GM23248 (cell line): ENCODE measurements at regions not wholly inside any gene's neighbourhood (a gene's known extent, or its start where the extent isn't known, plus 50 kb on each side); places are given as distances from the start of the nearest gene placed in this dataset.

ENCODE experiments used
- DNase-seq: peaks from one replicate; pipeline ENCODE4 v3.0.0-alpha.2; 2015
- H2AFZ ChIP-seq: fragments of 200-600 bp; sonication (generic); 2 replicates; pipeline ENCODE4 v1.6.1; 2016; ENCODE audit warnings: antibody characterized with exemption
- H3F3A ChIP-seq: fragments of 200-600 bp; sonication (generic); 2 replicates; pipeline ENCODE4 v1.6.1; 2016; ENCODE audit warnings: mild to moderate bottlenecking, antibody characterized with exemption, mixed run types; ENCODE audit not compliant: insufficient read depth
- H3K27ac ChIP-seq: fragments of 200-600 bp; sonication (generic); 2 replicates; pipeline ENCODE4 v1.5.1; 2016; ENCODE audit warnings: mild to moderate bottlenecking
- H3K27me3 ChIP-seq: fragments of 200-600 bp; sonication (generic); replicated peaks from 2 replicates; pipeline ENCODE4 v1.6.1; 2016; ENCODE audit warnings: mild to moderate bottlenecking; ENCODE audit not compliant: insufficient read depth
- H3K36me3 ChIP-seq: fragments of 200-600 bp; sonication (generic); 2 replicates; pipeline ENCODE4 v1.6.1; 2016; ENCODE audit warnings: low read depth, mild to moderate bottlenecking
- H3K4me1 ChIP-seq: fragments of 200-600 bp; sonication (generic); 2 replicates; pipeline ENCODE4 v1.6.1; 2016; ENCODE audit warnings: mild to moderate bottlenecking; ENCODE audit not compliant: insufficient read depth
- H3K4me2 ChIP-seq: fragments of 200-600 bp; sonication (generic); one replicate; pipeline ENCODE4 v1.6.1; 2016; ENCODE audit warnings: mild to moderate bottlenecking; ENCODE audit not compliant: unreplicated experiment
- H3K4me3 ChIP-seq: fragments of 200-600 bp; sonication (generic); 2 replicates; pipeline ENCODE4 v1.5.1; 2016; ENCODE audit warnings: mild to moderate bottlenecking
- H3K79me2 ChIP-seq: fragments of 200-600 bp; sonication (generic); 2 replicates; pipeline ENCODE4 v1.6.1; 2016; ENCODE audit warnings: mild to moderate bottlenecking; ENCODE audit not compliant: insufficient read depth
- H3K9ac ChIP-seq: fragments of 200-600 bp; sonication (generic); 2 replicates; pipeline ENCODE4 v1.6.1; 2016; ENCODE audit warnings: mild to moderate bottlenecking
- H3K9me2 ChIP-seq: fragments of 200-600 bp; sonication (generic); 2 replicates; pipeline ENCODE4 v1.6.1; 2016; ENCODE audit warnings: mixed run types, mild to moderate bottlenecking, moderate library complexity; ENCODE audit not compliant: insufficient read depth
- H3K9me3 ChIP-seq: fragments of 200-600 bp; sonication (generic); one replicate; pipeline ENCODE4 v1.6.1; 2017; ENCODE audit warnings: low read depth
- H4K20me1 ChIP-seq: fragments of 200-600 bp; sonication (generic); 2 replicates; pipeline ENCODE4 v1.6.0; 2016; ENCODE audit not compliant: insufficient read depth
- EZH2 ChIP-seq: fragments of 200-600 bp; sonication (generic); IDR thresholded peaks from 2 replicates; pipeline ENCODE4 v1.6.1; 2018; ENCODE audit warnings: antibody characterized with exemption, mild to moderate bottlenecking; ENCODE audit not compliant: insufficient read depth, poor library complexity, severe bottlenecking
- EZH2phosphoT487 ChIP-seq: fragments of 200-600 bp; sonication (generic); IDR thresholded peaks from 2 replicates; pipeline ENCODE4 v1.6.1; 2018; ENCODE audit warnings: antibody characterized with exemption, moderate library complexity, mild to moderate bottlenecking, low read depth; ENCODE audit not compliant: insufficient read depth
- WGBS, 2 experiments: methylation state at CpG; one replicate each; pipeline ENCODE4 v1.1.6; 2015 to 2017; ENCODE audit warnings: low lambda C conversion rate in 2 of 2, low coverage in 1 of 2; ENCODE audit errors: missing lambda C conversion rate in 2 of 2; 5-methylcytosine and 5-hydroxymethylcytosine counted together
- in situ Hi-C: fragments of 300-500 bp; cut with MboI; formaldehyde crosslinking; loops from 2 replicates; pipeline ENCODE4 v1.15.0; 2020

DNA sequence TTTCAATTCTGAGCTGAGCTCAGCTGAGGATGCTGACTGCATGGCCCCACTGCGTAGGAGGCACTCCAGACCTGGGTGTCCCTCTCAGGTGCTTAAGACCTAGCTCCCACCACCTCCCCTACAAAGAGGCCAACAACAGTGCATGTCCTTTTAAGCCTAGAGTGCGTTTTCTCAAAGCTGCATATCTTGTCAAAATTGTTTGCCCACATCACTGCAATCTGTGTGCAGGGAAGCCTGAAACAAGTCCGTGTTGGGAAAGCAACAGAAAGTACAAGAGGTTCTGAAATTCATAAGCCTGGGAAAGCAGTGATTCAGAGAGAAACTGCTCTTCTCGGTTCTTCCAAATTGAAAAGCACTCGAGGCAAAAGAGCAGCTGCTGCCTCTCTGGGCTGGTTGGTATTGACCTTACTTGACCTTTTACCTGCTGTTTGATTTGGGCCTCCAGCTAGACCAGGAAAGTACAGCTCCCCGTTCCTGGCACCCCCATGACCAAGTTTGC, 238.4 kb downstream of the NR2F1-AS1 start:
- no peaks in the 10 kb centered on the region for H3K36me3 ChIP-seq
- no peak overlapping the region for H3K27ac ChIP-seq
- H2AFZ ChIP-seq: no peak overlapping the region
- H3K27me3 ChIP-seq: no peaks in the 10 kb centered on the region
- WGBS, 2 experiments: 61 to 68% methylated on average over 6 of the region's 6 CpGs
- no peaks in the 10 kb centered on the region for H3F3A ChIP-seq
- TF ChIP-seq EZH2 (no peak), EZH2phosphoT487 (no peak)
- no peaks in the 10 kb centered on the region for H3K4me1 ChIP-seq
- H4K20me1 ChIP-seq: no peaks in the 10 kb centered on the region
- no peak for DNase-seq
- H3K4me2 ChIP-seq: no peak overlapping the region
- no peaks in the 10 kb centered on the region for H3K79me2 ChIP-seq
- in situ Hi-C loops: no loop called here
- no peaks in the 10 kb centered on the region for H3K9me2 ChIP-seq
- no peaks in the 10 kb centered on the region for H3K9me3 ChIP-seq
- no peak overlapping the region for H3K9ac ChIP-seq
- no peak overlapping the region for H3K4me3 ChIP-seq

DNA sequence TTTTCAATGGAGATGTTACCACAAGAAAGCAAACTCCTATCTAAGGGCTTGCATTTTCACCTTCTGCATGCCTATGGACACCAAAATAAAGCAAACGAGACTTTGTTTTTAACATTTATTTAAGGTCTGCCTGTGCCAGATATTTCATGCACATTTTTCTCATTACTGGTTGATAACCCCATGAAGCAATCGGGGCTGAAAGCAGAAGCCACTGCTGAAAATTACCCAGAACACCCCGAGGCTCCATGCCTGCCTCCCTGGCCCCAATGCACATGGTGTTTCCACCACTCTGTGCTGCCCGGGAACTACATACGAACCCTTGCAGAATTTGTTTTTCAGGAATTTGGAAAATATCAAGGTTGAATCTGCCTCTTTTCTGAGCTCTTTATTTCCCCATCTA, 240.1 kb downstream of the NR2F1-AS1 start:
- Histone ChIP-seq H3K4me3 (no peak overlapping the region), H3K4me1 (no peaks in the 10 kb centered on the region), H3K27ac (no peak overlapping the region), H3F3A (no peaks in the 10 kb centered on the region), H3K9ac (no peak overlapping the region), H2AFZ (no peak overlapping the region), H3K9me2 (no peaks in the 10 kb centered on the region), H3K27me3 (no peaks in the 10 kb centered on the region), H3K79me2 (no peaks in the 10 kb centered on the region), H3K36me3 (no peaks in the 10 kb centered on the region), H3K9me3 (no peaks in the 10 kb centered on the region), H3K4me2 (no peak overlapping the region), H4K20me1 (no peaks in the 10 kb centered on the region)
- TF ChIP-seq EZH2phosphoT487 (no peak), EZH2 (no peak)
- 46% methylated on average over 5 of the region's 5 CpGs for WGBS, 2 experiments
- in situ Hi-C loops: no loop called here
- DNase-seq: no peak

DNA sequence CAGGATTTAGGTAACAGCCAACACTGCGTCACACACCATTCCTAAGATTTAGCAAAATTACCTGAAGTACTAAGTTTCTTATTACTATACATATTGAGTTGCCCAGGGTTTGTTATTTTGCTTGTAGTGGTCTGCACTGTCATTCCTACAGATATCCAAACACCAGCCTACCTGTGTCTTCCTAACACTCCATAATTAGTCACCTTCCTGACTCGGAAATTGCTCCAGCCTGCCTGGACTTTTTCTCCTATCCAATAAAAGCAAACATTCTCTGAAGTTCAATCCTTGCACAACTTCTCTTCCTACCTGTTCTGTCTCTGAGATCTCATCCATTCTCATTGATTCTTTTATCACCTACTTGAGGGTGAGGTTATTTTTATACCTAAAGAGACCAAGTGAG, 243.9 kb downstream of the NR2F1-AS1 start:
- Histone ChIP-seq H3K4me3 (no peak overlapping the region), H3K27me3 (no peaks in the 10 kb centered on the region), H3K4me1 (no peaks in the 10 kb centered on the region), H2AFZ (no peak overlapping the region), H3K9me3 (no peaks in the 10 kb centered on the region), H3K79me2 (no peaks in the 10 kb centered on the region), H4K20me1 (no peaks in the 10 kb centered on the region), H3K27ac (no peak overlapping the region), H3F3A (no peaks in the 10 kb centered on the region), H3K4me2 (no peak overlapping the region), H3K9me2 (no peaks in the 10 kb centered on the region), H3K9ac (no peak overlapping the region), H3K36me3 (no peaks in the 10 kb centered on the region)
- no peak for DNase-seq
- in situ Hi-C loops: no loop called here
- 87 to 91% methylated on average over 2 of the region's 2 CpGs for WGBS, 2 experiments
- no peak for TF ChIP-seq EZH2phosphoT487
- TF ChIP-seq EZH2: no peak

DNA sequence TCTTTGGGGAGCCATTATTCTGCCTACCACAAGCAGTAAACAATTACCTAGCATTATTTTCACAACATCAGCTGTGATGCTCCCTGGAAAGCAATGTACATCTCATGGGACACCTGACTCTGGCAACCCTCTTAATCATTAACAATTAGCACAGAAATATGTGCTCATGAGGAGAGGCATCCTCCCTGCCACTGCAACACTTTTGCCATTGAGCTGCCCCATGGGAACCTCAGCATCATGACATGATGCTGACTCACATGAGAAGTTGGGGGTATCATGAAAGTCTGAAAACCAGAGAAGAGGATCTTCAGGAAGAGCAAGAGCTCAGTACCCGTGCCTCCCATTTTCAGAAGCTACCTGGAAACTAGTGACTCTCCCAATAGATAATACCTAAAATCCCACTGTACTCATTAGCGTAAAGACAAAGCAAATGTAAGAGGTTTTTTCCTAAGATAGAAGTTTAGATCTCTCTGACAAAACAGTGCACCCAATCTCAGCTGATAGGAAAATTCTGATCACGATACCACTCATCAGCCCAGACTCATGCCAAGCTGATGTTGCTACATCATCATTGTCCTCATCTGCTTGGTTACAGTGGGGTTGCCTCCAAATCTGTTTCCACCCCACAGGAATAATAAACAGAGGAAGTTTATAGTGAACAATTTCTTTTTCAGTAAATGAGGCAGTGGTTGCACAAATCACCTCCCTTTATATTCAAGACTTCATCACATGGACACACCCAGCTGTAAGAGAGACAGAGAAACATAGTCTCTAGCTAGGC, 244.5 kb downstream of the NR2F1-AS1 start:
- H3K27me3 ChIP-seq: no peaks in the 10 kb centered on the region
- H2AFZ ChIP-seq: no peak overlapping the region
- H3K4me1 ChIP-seq: no peaks in the 10 kb centered on the region
- H3K9me2 ChIP-seq: no peaks in the 10 kb centered on the region
- peak; percentile 40 for DNase-seq
- no peak for TF ChIP-seq EZH2phosphoT487
- TF ChIP-seq EZH2: no peak
- H3F3A ChIP-seq: no peaks in the 10 kb centered on the region
- no peak overlapping the region for H3K4me2 ChIP-seq
- H3K4me3 ChIP-seq: no peak overlapping the region
- H3K27ac ChIP-seq: no peak overlapping the region
- no peaks in the 10 kb centered on the region for H3K36me3 ChIP-seq
- 74 to 75% methylated on average over 3 of the region's 3 CpGs for WGBS, 2 experiments
- in situ Hi-C loops: no loop called here
- H4K20me1 ChIP-seq: no peaks in the 10 kb centered on the region
- H3K9ac ChIP-seq: no peak overlapping the region
- no peaks in the 10 kb centered on the region for H3K9me3 ChIP-seq
- H3K79me2 ChIP-seq: no peaks in the 10 kb centered on the region
